ENCODE measurements at regions not wholly inside any gene's neighbourhood (a gene's known extent, or its start where the extent isn't known, plus 50 kb on each side); places are given as distances from the start of the nearest gene placed in this dataset.
"Not testable (repeated sequence)": the region's sequence is repeated elsewhere in the genome, so short reads cannot be mapped to it uniquely, and the experiment has no call there.

DNA sequence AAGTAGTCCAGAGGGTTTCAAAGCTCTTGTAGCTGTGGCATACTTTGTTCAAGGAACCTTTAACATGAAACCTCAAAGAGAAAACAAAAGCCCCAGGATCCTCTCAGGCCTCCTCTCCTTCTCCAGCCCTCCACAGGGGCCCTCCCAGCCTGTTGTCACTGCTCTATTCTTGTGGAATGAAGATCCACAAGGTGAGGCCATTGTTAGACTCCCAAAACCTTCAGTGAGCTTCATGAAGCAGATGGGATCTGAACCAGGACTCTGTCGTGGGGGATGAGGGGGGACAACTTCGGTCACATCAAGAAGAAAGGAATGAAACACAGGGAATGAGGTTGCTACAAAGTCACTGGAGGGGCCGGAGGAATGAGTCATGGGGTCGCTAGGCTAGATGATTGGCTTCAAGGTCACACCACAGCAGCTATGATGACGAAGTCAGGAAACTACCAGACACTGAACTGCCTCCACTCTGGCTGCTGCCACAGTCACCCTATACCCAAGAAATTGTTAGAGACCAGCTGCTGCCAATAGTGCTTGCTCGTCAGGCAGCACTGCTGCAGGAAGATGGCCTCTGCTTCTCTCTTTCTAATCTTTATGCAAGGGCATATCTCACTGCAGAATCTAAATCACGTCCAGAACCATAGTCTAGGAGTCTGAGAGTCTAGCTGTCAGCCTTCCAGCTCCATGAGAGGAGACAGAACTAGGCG, 208.8 kb downstream of the HIBADH start:
- TF ChIP-seq, protein P1, sequence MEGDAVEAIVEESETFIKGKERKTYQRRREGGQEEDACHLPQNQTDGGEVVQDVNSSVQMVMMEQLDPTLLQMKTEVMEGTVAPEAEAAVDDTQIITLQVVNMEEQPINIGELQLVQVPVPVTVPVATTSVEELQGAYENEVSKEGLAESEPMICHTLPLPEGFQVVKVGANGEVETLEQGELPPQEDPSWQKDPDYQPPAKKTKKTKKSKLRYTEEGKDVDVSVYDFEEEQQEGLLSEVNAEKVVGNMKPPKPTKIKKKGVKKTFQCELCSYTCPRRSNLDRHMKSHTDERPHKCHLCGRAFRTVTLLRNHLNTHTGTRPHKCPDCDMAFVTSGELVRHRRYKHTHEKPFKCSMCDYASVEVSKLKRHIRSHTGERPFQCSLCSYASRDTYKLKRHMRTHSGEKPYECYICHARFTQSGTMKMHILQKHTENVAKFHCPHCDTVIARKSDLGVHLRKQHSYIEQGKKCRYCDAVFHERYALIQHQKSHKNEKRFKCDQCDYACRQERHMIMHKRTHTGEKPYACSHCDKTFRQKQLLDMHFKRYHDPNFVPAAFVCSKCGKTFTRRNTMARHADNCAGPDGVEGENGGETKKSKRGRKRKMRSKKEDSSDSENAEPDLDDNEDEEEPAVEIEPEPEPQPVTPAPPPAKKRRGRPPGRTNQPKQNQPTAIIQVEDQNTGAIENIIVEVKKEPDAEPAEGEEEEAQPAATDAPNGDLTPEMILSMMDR (conservative IDR thresholded peaks at IDR 0.05; ENCODE audit: low read depth, low read length) = no peak

DNA sequence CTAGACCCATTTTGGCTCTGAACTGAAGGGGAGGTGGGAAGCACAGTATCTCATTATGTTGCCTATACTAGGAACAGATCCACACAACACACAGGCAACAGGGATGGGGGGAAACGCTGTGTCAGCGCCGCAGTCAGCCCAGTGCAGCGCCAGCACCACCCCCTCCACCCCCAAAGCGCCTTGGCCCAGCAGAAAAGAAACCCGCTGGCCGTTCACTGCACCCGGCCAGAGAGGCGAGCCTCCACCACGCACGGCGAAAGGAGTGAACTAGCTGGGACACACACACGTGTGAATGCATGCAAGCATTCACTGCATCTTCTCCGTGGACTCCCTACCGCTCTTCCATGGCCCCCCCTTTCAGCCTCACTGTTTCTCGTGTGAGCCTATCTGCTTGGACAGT, 205.6 kb downstream of the HIBADH start:
- not testable (repeated sequence) for H3K4me3 ChIP-seq (ENCODE audit: low read depth, low read length); DNase-seq (ENCODE audit: low read depth)

More for the DNA sequence above, 208.8 kb downstream of the HIBADH start:
- no peak overlapping the region for H3K4me3 ChIP-seq (ENCODE audit: low read depth, low read length)
- DNase-seq (ENCODE audit: low read depth) = peak; percentile 89

DNA sequence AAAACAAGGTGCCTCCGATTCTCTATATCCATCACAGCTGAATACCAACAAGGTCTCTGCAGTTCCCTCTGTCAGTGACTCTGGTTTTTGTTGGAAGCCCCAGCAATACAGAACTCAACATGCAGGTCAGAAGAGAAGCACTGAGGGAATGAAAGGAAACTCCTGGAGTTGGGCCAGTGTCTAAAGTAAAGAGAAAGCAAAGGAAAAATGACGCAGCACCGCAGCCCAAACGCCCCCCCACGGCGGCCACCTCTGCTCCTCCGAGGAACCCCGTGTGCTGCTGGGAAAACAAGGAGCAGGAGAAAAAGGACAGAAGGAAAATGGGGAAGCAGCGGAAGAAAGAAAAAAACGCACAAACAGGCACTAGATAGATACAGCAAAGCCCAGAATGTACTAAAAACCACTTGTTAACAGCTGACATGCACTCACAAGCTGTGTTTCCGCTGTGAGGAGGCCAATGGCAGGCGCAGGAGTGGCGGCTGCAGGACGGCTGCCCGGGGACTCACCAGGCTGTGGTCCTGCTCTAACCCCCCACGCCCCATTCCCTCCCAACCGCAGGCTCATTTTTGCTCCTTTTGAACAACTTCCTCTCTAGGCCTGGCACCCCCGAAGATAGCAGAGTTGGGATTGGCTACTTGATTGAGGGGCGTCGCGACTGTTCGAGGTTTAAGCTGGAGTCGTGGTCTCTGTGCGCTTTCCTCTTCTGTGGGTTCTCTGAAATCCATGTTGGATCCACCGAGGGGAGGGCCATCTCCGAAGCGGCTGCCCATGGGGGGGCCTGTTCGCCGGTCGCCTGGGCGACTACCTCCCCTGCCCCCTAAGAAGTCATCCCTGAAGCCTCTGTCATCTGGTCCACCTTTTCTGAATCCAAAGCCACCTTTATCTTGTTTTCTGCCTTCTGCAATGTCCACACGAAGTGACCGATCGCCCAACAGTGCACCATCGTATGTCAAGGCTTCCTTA, 204.8 kb downstream of the HIBADH start:
- not testable (repeated sequence) for H3K4me3 ChIP-seq (ENCODE audit: low read depth, low read length)
- DNase-seq (ENCODE audit: low read depth) = peak; percentile 63

DNA sequence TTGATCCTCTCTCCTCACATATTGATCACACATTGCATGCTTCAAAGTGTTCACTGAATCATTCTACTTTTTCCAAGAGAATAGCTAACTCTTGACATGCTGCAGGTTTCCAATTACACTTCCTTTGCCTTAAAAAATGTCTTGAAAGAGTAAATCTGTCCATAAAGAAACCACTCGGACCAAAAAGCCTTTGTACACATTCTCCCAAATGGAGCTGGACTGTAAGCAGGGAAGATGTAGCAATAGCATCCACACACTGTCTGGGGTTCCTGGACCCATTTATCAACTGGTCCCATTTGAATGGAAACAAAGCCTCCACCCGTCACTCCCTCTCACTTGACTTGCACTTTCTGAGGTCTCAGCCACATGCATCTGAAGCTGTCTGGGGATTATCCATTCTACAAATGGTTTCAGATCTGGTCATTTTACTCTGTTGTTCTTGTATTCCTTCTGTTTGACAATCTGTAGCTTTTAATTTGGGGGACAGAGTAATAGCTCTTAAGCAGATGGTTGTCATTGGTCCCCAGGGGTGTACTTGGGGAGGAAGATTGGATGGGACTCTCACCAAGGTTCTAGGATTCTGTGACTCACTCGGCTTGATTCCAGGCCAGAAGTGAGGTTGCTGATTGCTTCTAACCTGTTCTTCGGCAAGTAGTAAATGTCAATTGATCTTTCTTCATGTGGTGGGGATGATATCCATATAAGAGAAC, 203.5 kb downstream of the HIBADH start:
- H3K4me3 ChIP-seq (ENCODE audit: low read depth, low read length) = no peak overlapping the region
- no peak for DNase-seq (ENCODE audit: low read depth)
- TF ChIP-seq, protein P1 (conservative IDR thresholded peaks at IDR 0.05; ENCODE audit: low read depth, low read length) = no peak

DNA sequence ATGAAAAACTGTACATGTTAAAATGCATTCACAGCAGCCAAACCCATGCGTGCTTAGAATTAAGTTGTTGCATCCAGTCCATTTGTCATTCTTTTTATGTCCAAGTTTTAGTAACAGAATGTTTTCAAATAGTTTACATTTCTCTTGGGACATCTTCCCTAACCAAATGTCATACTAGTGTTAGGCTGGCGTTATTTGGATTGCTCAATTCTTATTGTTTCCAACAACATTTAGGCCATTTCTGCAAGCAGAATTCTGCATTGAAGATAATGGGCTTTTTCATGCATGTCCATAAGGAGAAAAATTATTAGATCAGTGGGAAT, 203.0 kb downstream of the HIBADH start:
- TF ChIP-seq, protein P1 (conservative IDR thresholded peaks at IDR 0.05; ENCODE audit: low read depth, low read length) = no peak
- DNase-seq (ENCODE audit: low read depth) = peak; percentile 7
- no peak overlapping the region for H3K4me3 ChIP-seq (ENCODE audit: low read depth, low read length)

DNA sequence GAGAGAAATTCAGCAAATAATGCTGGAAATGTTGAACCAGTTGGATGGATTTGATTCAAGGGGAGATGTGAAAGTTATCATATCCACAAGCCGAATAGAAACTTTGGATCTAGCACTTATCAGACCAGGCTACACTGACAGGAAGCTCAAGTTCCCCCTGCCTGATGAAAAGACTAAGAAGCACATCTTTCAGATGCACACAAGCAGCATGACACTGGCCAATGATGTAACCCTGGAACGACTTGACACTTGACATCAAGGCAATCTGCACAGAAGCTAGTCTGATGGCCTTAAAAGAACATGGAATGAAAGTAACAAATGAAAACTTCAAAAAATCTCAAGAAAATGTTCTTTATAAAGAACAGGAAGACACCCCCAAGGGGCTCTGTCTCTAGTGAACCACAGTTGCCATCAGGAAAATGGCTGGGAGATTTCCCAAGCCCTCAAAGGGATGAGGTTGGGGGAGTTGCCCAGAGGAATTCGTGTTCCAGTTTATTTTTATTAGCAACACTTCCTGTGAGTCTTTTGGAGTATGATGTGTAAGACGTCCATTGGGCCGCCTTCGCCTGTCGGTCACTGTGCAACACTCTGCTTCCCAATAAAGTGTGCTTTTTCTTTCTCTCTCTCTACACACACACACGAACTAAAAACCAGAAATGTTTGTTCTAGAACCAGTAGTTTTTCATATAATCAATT, 200.0 kb downstream of the HIBADH start:
- DNase-seq (ENCODE audit: low read depth) = peak; percentile 42
- no peak overlapping the region for H3K4me3 ChIP-seq (ENCODE audit: low read depth, low read length)
- TF ChIP-seq, protein P1 (conservative IDR thresholded peaks at IDR 0.05; ENCODE audit: low read depth, low read length) = no peak

DNA sequence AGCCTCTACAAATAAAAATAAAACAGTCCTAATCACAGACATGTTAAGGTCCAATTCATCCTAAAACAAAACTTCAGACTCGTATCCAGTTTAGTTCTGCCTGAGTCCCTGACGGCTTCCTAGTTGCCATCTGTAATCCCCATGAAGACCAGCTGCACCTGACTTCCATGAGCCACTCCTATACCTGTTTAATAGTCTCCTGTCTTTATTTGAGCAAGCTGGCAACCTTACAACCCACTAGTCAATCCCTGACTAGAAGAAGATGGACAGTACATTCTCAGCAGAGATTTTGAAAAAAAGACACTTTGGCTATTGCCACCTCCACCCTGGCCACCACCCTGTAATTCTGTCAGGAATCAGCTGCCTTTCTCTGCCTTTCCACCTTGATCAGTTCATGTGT, 197.7 kb downstream of the HIBADH start:
- TF ChIP-seq, protein P1 (conservative IDR thresholded peaks at IDR 0.05; ENCODE audit: low read depth, low read length) = no peak
- H3K4me3 ChIP-seq (ENCODE audit: low read depth, low read length) = no peak overlapping the region
- no peak for DNase-seq (ENCODE audit: low read depth)
